ENCODE measurements at regions not wholly inside any gene's neighbourhood (a gene's known extent, or its start where the extent isn't known, plus 50 kb on each side); places are given as distances from the start of the nearest gene placed in this dataset.

GRCh38 chr3:72449551-72449950 lies 398.7 kb downstream of the SHQ1 start:
- no peak for DNase-seq

- DNase-seq = no peak
These were observed 399.4 kb downstream of the SHQ1 start for GRCh38 chr3:72448858-72449257.

GRCh38 chr3:72448375-72448823 lies 399.8 kb downstream of the SHQ1 start:
- DNase-seq = no peak

GRCh38 chr3:72447059-72447946 lies 400.9 kb downstream of the SHQ1 start:
- peak; percentile 94 for DNase-seq

- peak; percentile 13 for DNase-seq
These were observed 401.8 kb downstream of the SHQ1 start, which contains the start of gene RYBP for GRCh38 chr3:72446218-72447058. RYBP (minus strand) TSS chr3:72446621.

- no peak for DNase-seq
These were observed 402.4 kb downstream of the SHQ1 start for GRCh38 chr3:72445827-72446217.

- DNase-seq = no peak
These were observed 403.5 kb downstream of the SHQ1 start for GRCh38 chr3:72444656-72445223.

GRCh38 chr3:72442759-72443158 lies 405.5 kb downstream of the SHQ1 start:
- DNase-seq = no peak

GRCh38 chr3:72441284-72441994 lies 406.8 kb downstream of the SHQ1 start:
- no peak for DNase-seq

- no peak for DNase-seq
These were observed 407.8 kb downstream of the SHQ1 start for GRCh38 chr3:72440491-72440890.

- no peak for DNase-seq
These were observed 408.7 kb downstream of the SHQ1 start for GRCh38 chr3:72439321-72440183.

- no peak for DNase-seq
These were observed 410.4 kb downstream of the SHQ1 start for GRCh38 chr3:72437661-72438406.

- DNase-seq = no peak
These were observed 411.2 kb downstream of the SHQ1 start for GRCh38 chr3:72436863-72437592.

GRCh38 chr3:72434296-72434695 lies 413.9 kb downstream of the SHQ1 start:
- DNase-seq = no peak

GRCh38 chr3:72432246-72432645 lies 416.0 kb downstream of the SHQ1 start:
- no peak for DNase-seq

- DNase-seq = no peak
These were observed 418.5 kb downstream of the SHQ1 start for GRCh38 chr3:72429589-72430353.

GRCh38 chr3:72428803-72429202 lies 419.4 kb downstream of the SHQ1 start:
- DNase-seq = no peak

GRCh38 chr3:72427624-72428023 lies 420.6 kb downstream of the SHQ1 start:
- no peak for DNase-seq

Data from T-helper 9 cell (primary cell).